ENCODE measurements at regions not wholly inside any gene's neighbourhood (a gene's known extent, or its start where the extent isn't known, plus 50 kb on each side); places are given as distances from the start of the nearest gene placed in this dataset.

DNA sequence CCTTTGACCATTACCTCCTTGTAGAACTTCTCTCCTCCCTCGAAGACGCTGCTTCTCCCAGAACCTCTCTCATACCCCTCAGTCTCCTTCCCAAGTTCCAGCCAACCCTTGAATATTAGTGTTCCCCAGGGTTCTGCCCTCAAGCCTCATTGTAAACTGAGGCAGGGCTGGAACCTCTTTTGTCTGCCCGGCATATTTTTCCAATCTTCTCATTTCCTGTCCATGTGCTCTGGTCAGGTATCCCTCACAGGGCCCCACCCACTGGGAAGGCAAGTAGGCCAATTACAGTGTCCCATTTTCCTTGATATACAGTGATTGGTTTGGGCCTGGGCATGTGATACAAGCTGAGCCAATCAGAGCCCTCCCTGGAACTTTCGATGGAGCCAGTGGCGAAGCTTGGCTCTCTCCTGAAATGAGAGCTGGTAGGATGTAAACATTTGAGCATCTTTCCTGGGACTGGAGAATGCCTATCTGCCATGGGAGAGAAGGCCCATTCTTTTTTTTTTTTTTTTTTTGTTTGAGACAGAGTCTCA, 57.1 kb upstream of the ID3 start:
- intact Hi-C loops (cut with micrococcal nuclease): no loop called here

- intact Hi-C loops (cut with micrococcal nuclease): no loop called here
Measured at GRCh38 chr1:23615852-23616251, 56.6 kb upstream of the ID3 start.

DNA sequence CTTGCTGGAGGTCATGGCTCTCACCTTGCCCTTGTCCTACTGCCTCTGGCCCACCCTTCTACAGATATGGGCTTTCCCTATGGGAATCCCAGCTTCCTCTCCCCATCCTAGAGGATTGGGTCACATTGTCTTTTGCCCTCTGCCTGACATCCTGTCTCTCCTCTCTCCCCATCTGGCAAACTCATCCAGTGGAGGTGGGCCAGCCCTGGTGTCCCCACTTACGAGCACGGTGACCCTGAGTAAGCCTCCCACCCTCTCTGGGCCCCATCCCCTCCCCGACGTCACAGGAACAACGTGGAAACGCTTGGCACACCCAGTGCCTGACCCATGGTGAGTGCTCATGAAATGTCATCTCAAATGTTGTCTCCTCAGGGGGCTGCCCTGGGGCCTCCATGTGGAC, 56.1 kb upstream of the ID3 start:
- intact Hi-C loops (cut with micrococcal nuclease): no loop called here

DNA sequence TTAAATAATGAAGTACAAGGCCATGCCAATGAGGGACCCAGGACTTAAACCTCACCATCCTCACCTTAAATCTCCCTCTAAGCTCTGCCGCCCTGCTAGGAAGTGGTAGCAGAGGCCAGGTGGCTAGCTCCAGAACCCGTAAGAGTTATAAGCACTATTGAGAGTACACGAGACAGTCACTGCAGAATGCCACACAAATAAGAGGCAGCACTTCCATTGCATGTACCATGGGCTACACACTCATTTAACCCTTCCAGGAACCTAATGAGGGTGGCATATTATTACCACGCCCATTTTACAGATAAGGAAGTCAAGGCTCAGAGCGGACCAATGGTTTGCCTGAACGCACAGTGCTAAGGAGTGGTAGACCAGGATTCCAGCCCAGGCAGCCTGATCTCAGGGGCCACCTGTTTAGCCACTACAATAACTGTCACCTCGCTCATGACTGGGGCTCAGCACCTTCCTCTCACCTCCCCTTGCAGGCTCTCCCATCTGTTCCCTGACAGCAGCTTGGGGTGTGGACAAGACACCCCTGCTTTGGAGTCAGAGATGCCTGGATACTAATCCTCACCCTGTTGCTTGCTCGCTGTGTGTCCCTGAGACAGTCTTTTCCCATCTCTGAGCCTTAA, 54.8 kb upstream of the ID3 start:
- intact Hi-C loops (cut with micrococcal nuclease): no loop called here

DNA sequence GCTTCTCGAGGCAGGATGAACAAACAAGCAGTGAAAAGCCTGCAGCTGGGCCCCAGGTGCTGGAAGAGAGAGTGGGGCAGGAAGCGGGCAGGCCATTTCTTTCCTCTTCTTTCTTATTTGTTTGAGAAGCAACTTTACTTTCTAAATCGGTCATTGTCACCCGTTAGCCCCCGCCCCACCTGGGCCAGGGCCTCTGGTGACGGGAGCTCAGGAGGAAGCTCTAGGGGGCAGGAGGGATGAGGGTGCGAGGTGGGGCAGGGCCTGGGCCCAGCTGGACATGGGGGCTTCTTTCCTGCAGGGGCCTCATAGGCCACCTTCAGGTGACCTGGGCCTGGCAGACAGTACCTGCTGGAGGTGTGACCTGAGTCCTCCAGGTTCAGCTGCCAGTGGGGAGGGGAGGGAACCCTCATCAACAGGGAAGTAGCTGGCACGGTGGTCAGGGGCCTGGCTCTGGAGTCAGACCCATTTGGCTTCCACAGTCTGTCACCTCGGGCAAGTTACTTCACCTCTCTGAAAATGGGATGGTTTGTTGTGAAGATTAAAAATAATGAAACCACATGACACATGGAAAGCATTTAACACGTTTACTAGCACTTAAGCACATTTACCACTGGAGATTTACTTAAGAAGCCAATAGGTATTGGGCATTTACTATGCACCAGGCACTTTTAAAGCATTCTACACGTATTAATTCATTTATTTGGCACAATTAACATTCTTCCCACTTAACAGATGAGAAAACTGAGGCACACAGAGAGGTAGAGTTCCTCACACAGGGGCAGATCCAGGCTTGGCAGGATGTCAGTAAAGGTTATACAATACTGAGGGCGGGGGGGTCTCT, 54.1 kb upstream of the ID3 start:
- intact Hi-C loops (cut with micrococcal nuclease): loop anchor here (1.0 to 2.0 kb wide), 2 partner anchors 35 to 54 kb away; partner anchors contain the start of gene ID3

DNA sequence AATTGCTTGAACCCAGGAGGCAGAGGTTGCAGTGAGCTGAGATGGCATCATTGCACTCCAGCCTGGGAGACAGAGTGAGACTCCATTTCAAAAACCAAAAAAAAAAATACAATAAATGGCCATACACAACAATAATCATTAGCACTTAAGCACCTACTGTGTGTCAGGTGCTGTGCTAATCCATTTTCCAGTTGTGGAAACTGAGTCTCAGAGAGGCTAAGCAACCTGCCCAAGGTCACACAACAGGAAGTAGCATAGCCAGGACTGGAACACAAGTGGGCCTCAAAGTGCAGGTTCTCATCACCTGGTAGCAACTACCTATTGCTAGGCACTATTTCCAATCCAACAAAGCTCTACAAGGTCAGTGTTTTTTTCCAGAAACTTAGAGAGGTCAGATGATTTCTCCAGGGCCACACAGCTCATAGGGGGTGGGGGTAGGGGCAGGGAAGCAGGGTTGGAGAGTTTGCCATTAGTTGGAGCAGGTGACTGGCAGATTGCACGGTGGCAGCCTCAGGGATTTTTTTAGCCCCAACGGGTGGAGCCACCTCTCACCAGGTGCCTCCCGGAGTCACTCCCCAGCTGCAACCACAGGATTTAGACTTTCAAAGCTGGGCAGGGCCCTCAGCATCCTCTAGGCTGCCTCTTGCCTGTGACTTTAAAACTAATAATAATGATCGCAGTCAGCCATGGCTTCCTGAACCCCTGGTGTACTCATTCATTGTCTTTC, 52.5 kb upstream of the ID3 start:
- intact Hi-C loops (cut with micrococcal nuclease): loop anchor here (1.0 to 2.0 kb wide), 2 partner anchors 9 to 33 kb away; no protein-coding TSS in a partner anchor

DNA sequence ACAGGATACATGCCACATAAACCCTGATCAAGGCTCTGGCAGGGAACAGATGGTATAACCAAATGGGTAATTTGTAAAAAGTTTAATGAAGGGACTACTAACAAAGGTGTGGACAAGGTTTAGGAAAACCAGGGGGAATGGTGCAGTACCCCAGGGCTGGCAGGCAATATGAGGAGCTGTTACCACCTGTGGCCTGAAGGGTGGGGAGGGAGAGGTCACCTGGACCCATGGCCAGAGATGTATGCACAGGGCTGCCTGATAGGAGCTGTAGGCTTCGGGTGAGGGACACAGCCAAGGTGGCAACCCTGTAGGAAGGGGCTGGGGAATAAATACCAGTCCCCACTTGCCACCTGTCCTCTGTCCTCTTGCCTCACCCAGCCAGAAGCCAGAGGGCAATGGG, 51.4 kb upstream of the ID3 start:
- intact Hi-C loops (cut with micrococcal nuclease): no loop called here

DNA sequence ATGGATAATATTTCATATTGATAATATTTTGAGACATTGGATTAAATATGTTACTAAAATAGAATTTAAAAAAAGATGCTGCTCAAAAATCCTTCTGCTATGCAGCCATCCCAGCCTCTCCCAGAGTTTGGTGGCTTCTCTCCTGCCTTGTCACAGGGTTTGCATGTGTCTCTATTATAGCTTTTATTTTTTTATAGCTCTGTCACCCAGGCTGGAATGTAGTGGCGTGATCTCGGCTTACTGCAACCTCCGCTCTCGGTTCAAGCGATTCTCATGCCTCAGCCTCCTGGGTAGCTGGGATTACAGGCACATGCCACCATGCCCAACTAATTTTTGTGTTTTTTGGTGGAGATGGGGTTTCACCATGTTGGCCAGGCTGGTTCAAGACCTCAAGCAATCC, 50.7 kb upstream of the ID3 start:
- intact Hi-C loops (cut with micrococcal nuclease): no loop called here

Data from T-helper 1 cell treated with Interleukin-12 subunit alpha and Interleukin-12 subunit beta and Interleukin-4 antibody, amounts not matched to agents 30 ng/mL and 1 ng/mL, for 36 hours (primary cell).